OCI-LY1 (cell line): ENCODE measurements at regions not wholly inside any gene's neighbourhood (a gene's known extent, or its start where the extent isn't known, plus 50 kb on each side); places are given as distances from the start of the nearest gene placed in this dataset.

ENCODE experiments used
- H2AFZ ChIP-seq: fragments of 200-600 bp; sonication (generic), shearing (Covaris generic); 2 replicates; pipeline ENCODE4 v1.6.0; 2014; ENCODE audit warnings: antibody characterized with exemption, mild to moderate bottlenecking, low read length
- H3F3A ChIP-seq: fragments of 200-600 bp; sonication (generic), shearing (Covaris generic); 2 replicates; pipeline ENCODE4 v1.6.0; 2014; ENCODE audit warnings: mild to moderate bottlenecking, antibody characterized with exemption, low read length, moderate library complexity; ENCODE audit not compliant: insufficient read depth
- H3K27ac ChIP-seq: fragments of 200-600 bp; sonication (generic); 2 replicates; pipeline ENCODE4 v1.5.1; 2014; ENCODE audit warnings: low read length, mixed run types, mild to moderate bottlenecking, low read depth; ENCODE audit not compliant: poor library complexity, severe bottlenecking
- H3K27me3 ChIP-seq: fragments of 200-600 bp; sonication (generic); 2 replicates; pipeline ENCODE4 v1.6.0; 2014; ENCODE audit warnings: antibody characterized with exemption, mild to moderate bottlenecking, low read length, moderate library complexity; ENCODE audit not compliant: insufficient read depth
- H3K36me3 ChIP-seq: fragments of 200-600 bp; sonication (generic); 2 replicates; pipeline ENCODE4 v1.6.1; 2014; ENCODE audit warnings: mild to moderate bottlenecking, antibody characterized with exemption, low read length, moderate library complexity, mixed read lengths; ENCODE audit not compliant: insufficient read depth
- H3K4me1 ChIP-seq: fragments of 200-600 bp; sonication (generic); 2 replicates; pipeline ENCODE4 v1.5.1; 2014; ENCODE audit warnings: mild to moderate bottlenecking, low read length, moderate library complexity; ENCODE audit not compliant: insufficient read depth, severe bottlenecking
- H3K4me2 ChIP-seq: fragments of 200-600 bp; sonication (generic), shearing (Covaris generic); 2 replicates; pipeline ENCODE4 v1.6.1; 2014; ENCODE audit warnings: low read length
- H3K4me3 ChIP-seq: fragments of 200-600 bp; sonication (generic); 2 replicates; pipeline ENCODE4 v1.5.1; 2014; ENCODE audit warnings: low read length, low read depth, mild to moderate bottlenecking, mixed read lengths; ENCODE audit not compliant: poor library complexity, severe bottlenecking
- H3K79me2 ChIP-seq: fragments of 200-600 bp; shearing (Covaris generic); 2 replicates; pipeline ENCODE4 v1.6.1; 2016; ENCODE audit warnings: mixed run types, low read length, mixed read lengths; ENCODE audit not compliant: insufficient read depth
- H3K9ac ChIP-seq: fragments of 200-600 bp; sonication (generic), shearing (Covaris generic); 2 replicates; pipeline ENCODE4 v1.6.1; 2014; ENCODE audit warnings: mild to moderate bottlenecking, low read length, mixed read lengths
- H3K9me2 ChIP-seq: fragments of 200-600 bp; sonication (generic), shearing (Covaris generic); 2 replicates; pipeline ENCODE4 v1.6.1; 2014; ENCODE audit warnings: low read depth, mild to moderate bottlenecking, low read length, mixed read lengths
- H3K9me3 ChIP-seq: fragments of 200-600 bp; shearing (Covaris generic); 2 replicates; pipeline ENCODE4 v1.6.1; 2014; ENCODE audit warnings: low read length, mixed read lengths
- H4K20me1 ChIP-seq: fragments of 200-600 bp; sonication (generic), shearing (Covaris generic); 2 replicates; pipeline ENCODE4 v1.6.0; 2016; ENCODE audit warnings: mild to moderate bottlenecking, low read length; ENCODE audit not compliant: insufficient read depth
- CTCF ChIP-seq: fragments of 200-600 bp; sonication (generic), shearing (Covaris generic); IDR thresholded peaks from 2 replicates; pipeline ENCODE4 v1.5.1; 2017; ENCODE audit warnings: mild to moderate bottlenecking, antibody characterized with exemption, low read length, moderate library complexity, mixed read lengths
- EZH2 ChIP-seq: fragments of 200-600 bp; sonication (generic), shearing (Covaris generic); IDR thresholded peaks from 2 replicates; pipeline ENCODE4 v1.8.0; 2017; ENCODE audit warnings: borderline replicate concordance, mixed run types, mild to moderate bottlenecking, antibody characterized with exemption, low read length, moderate library complexity, mixed read lengths

GRCh38 chr3:72296477-72297111, 511.6 kb upstream of the PROK2 start:
- Histone ChIP-seq H3K9me2 (no peaks in the 10 kb centered on the region), H4K20me1 (no peaks in the 10 kb centered on the region), H3K4me2 (no peak overlapping the region), H3K27me3 (peaks cover 2% of the 10 kb centered on the region), H3F3A (no peaks in the 10 kb centered on the region), H3K4me3 (no peak overlapping the region), H2AFZ (no peak overlapping the region), H3K79me2 (no peaks in the 10 kb centered on the region), H3K4me1 (no peaks in the 10 kb centered on the region), H3K27ac (no peak overlapping the region), H3K36me3 (no peaks in the 10 kb centered on the region), H3K9ac (no peak overlapping the region), H3K9me3 (no peaks in the 10 kb centered on the region)
- TF ChIP-seq EZH2 (no peak), CTCF (no peak)

GRCh38 chr3:72295962-72296450, 511.1 kb upstream of the PROK2 start:
- Histone ChIP-seq H4K20me1 (no peaks in the 10 kb centered on the region), H3K9me2 (no peaks in the 10 kb centered on the region), H3K9me3 (no peaks in the 10 kb centered on the region), H3K9ac (no peak overlapping the region), H3K36me3 (no peaks in the 10 kb centered on the region), H3F3A (no peaks in the 10 kb centered on the region), H3K4me1 (no peaks in the 10 kb centered on the region), H3K27me3 (no peaks in the 10 kb centered on the region; the same call in 1 of the 2 replicates), H3K79me2 (no peaks in the 10 kb centered on the region), H3K27ac (no peak overlapping the region), H2AFZ (no peak overlapping the region), H3K4me3 (no peak overlapping the region), H3K4me2 (no peak overlapping the region)
- TF ChIP-seq CTCF (no peak), EZH2 (no peak)

GRCh38 chr3:72295276-72295961, 510.5 kb upstream of the PROK2 start:
- Histone ChIP-seq H3K9me2 (no peaks in the 10 kb centered on the region), H3K36me3 (no peaks in the 10 kb centered on the region), H3K9me3 (no peaks in the 10 kb centered on the region), H3K4me2 (no peak overlapping the region), H3K79me2 (no peaks in the 10 kb centered on the region), H3K27ac (no peak overlapping the region), H3F3A (no peaks in the 10 kb centered on the region), H4K20me1 (no peaks in the 10 kb centered on the region), H3K4me1 (no peaks in the 10 kb centered on the region), H3K4me3 (no peak overlapping the region), H3K9ac (no peak overlapping the region), H3K27me3 (no peaks in the 10 kb centered on the region; the same call in 1 of the 2 replicates), H2AFZ (no peak overlapping the region)
- TF ChIP-seq EZH2 = no peak
- TF ChIP-seq CTCF = no peak
